HepG2 (cell line): ENCODE measurements at regions not wholly inside any gene's neighbourhood (a gene's known extent, or its start where the extent isn't known, plus 50 kb on each side); places are given as distances from the start of the nearest gene placed in this dataset.

ENCODE experiments used
- ATAC-seq: fragments of 200-7000 bp; cut with Tn5 transposase; 3 replicates; pipeline ENCODE4 v1.9.1; 2020; ENCODE audit warnings: mild to moderate bottlenecking, moderate library complexity
- BruUV-seq: library from RNA; stranded (reverse); fragments of 400-500 nt; replicated peaks from 2 replicates; lab custom pipeline; 2021; lab: Mats Ljungman, UMichigan
- CTCF ChIA-PET: fragments of 300-600 bp; formaldehyde crosslinking; extraction: SDS; loops from one replicate; lab custom pipeline; 2021; ENCODE audit warnings: low total read pairs, inconsistent platforms, low intra/inter-chr PET ratio; lab: Yijun Ruan, JAX
- POLR2A ChIA-PET: fragments of 350-600 bp; sonication (Branson Sonifier 250); formaldehyde crosslinking; loops from one replicate; lab custom pipeline; 2020; ENCODE audit warnings: antibody characterized with exemption, inconsistent platforms; lab: Yijun Ruan, JAX
- DNase-seq: peaks from one replicate; pipeline ENCODE4 v3.0.0-alpha.2; 2015; ENCODE audit warnings: low spot score
- FAIRE-seq: peaks from 3 replicates; lab custom pipeline; 2011; peaks lifted over from hg19 to GRCh38; lab: Jason Lieb, UNC
- H2AFZ ChIP-seq: one replicate; pipeline ENCODE4 v1.6.1; 2011; ENCODE audit warnings: low read length, inconsistent platforms
- H3K27ac ChIP-seq: fragments of 300-600 bp; 3 replicates; pipeline ENCODE4 v1.8.0; 2011; ENCODE audit warnings: mixed run types, mild to moderate bottlenecking, mixed read lengths, low read length, inconsistent platforms; ENCODE audit not compliant: insufficient read depth; ENCODE audit errors: extremely low read length
- H3K27me3 ChIP-seq, 2 experiments: fragments of 200-600 bp in 1 of 2; 2 replicates in 1 of 2; 3 replicates in 1 of 2; pipeline versions ENCODE4 v1.6.0 to v1.8.0; 2011; ENCODE audit warnings: low read length in 2 of 2, mild to moderate bottlenecking in 2 of 2, moderate library complexity in 2 of 2, inconsistent platforms in 1 of 2; ENCODE audit not compliant: insufficient read depth in 2 of 2, control insufficient read depth in 1 of 2
- H3K36me3 ChIP-seq, 2 experiments: fragments of 200-600 bp in 1 of 2; replicated peaks in 1 of 2; 2 replicates in 1 of 2; 3 replicates in 1 of 2; pipeline versions ENCODE4 v1.5.1 to v1.8.0; 2011; ENCODE audit warnings: low read length in 2 of 2, inconsistent platforms in 1 of 2; ENCODE audit not compliant: insufficient read depth in 2 of 2, control insufficient read depth in 1 of 2
- H3K4me1 ChIP-seq: 2 replicates; pipeline ENCODE4 v1.5.1; 2012; ENCODE audit warnings: low read length, inconsistent platforms; ENCODE audit not compliant: insufficient read depth
- H3K4me2 ChIP-seq: 2 replicates; pipeline ENCODE4 v1.6.0; 2011; ENCODE audit warnings: low read depth, low read length, inconsistent platforms
- H3K4me3 ChIP-seq, 3 experiments: fragments of 200-600 bp in 1 of 3; sonication (generic), shearing (Covaris generic) in 1 of 3; replicated peaks in 1 of 3; 2 replicates each; pipeline ENCODE4 v1.5.1; 2011 to 2016; ENCODE audit warnings: low read length in 3 of 3, inconsistent platforms in 2 of 3, low read depth in 2 of 3, mild to moderate bottlenecking in 2 of 3, control low read depth in 1 of 3, mixed read lengths in 1 of 3; ENCODE audit not compliant: insufficient read depth in 1 of 3
- H3K79me2 ChIP-seq: one replicate; pipeline ENCODE4 v1.6.1; 2011; ENCODE audit warnings: low read length, inconsistent platforms; ENCODE audit not compliant: insufficient read depth
- H3K9ac ChIP-seq: 2 replicates; pipeline ENCODE4 v1.6.0; 2011; ENCODE audit warnings: mild to moderate bottlenecking, low read depth, low read length, inconsistent platforms; ENCODE audit not compliant: insufficient read depth
- H3K9me3 ChIP-seq: 2 replicates; pipeline ENCODE4 v1.5.1; 2012; ENCODE audit warnings: mild to moderate bottlenecking, low read length
- H4K20me1 ChIP-seq: 2 replicates; pipeline ENCODE4 v1.6.0; 2011; ENCODE audit warnings: inconsistent platforms, mild to moderate bottlenecking, low read length, moderate library complexity; ENCODE audit not compliant: insufficient read depth
- HOXA3 ChIP-seq: sonication (generic); formaldehyde crosslinking; IDR thresholded peaks from 2 replicates; pipeline ENCODE4 v1.5.0; 2020; ENCODE audit warnings: missing genetic modification reagents
- MATR3 ChIP-seq: sonication (generic); formaldehyde crosslinking; IDR thresholded peaks from 2 replicates; pipeline ENCODE4 v1.4.0; 2020; ENCODE audit warnings: missing genetic modification reagents
- TAF15 ChIP-seq: fragments of 200-400 bp; formaldehyde crosslinking; IDR thresholded peaks from one replicate; pipeline ENCODE4 v1.6.1; 2018; ENCODE audit warnings: mild to moderate bottlenecking, low read depth, low read length; ENCODE audit not compliant: poor library complexity, severe bottlenecking
- ZNF382 ChIP-seq: sonication (generic); formaldehyde crosslinking; IDR thresholded peaks from 2 replicates; pipeline ENCODE4 v1.5.0; 2020; ENCODE audit warnings: missing genetic modification reagents, mild to moderate bottlenecking, borderline replicate concordance
- WGBS: methylation state at CpG from one replicate; pipeline ENCODE4 v1.1.6; 2017; ENCODE audit warnings: low lambda C conversion rate; 5-methylcytosine and 5-hydroxymethylcytosine counted together
- in situ Hi-C: cut with HindIII; loops from 2 replicates; pipeline ENCODE4 v1.10.0; 2017; ENCODE audit warnings: low pct_unique_long_range_greater_than_20kb; ENCODE audit not compliant: extremely low pct_ligation_motif_present
- intact Hi-C: fragments of 100-400 bp; cut with micrococcal nuclease; formaldehyde crosslinking; loops from one replicate; pipeline ENCODE4 v1.10.0; 2022; ENCODE audit not compliant: unreplicated experiment
- TF ChIP-seq, protein P1 (sequence below): sonication (generic); formaldehyde crosslinking; IDR thresholded peaks from 2 replicates; pipeline ENCODE4 v1.4.0; 2020; ENCODE audit warnings: mild to moderate bottlenecking, low read depth, missing genetic modification reagents
- TF ChIP-seq, protein P2 (sequence below): IDR thresholded peaks from 2 replicates; pipeline ENCODE4 v1.6.1; 2016; ENCODE audit warnings: missing biosample characterization, missing genetic modification reagents, low read depth
- TF ChIP-seq, protein P3 (sequence below), 2 experiments: fragments of 450-650 bp in 1 of 2; sonication (generic) in 1 of 2; formaldehyde crosslinking; IDR thresholded peaks; 2 replicates each; pipeline versions ENCODE4 v1.5.0 to v1.8.0; 2020 to 2022; ENCODE audit warnings: mild to moderate bottlenecking in 1 of 2, missing genetic modification reagents in 1 of 2
- TF ChIP-seq, protein P4 (sequence below): sonication (generic); formaldehyde crosslinking; IDR thresholded peaks from 2 replicates; pipeline ENCODE4 v1.4.0; 2020; ENCODE audit warnings: mild to moderate bottlenecking, missing genetic modification reagents
- TF ChIP-seq, protein P5 (sequence below): sonication (generic); formaldehyde crosslinking; IDR thresholded peaks from 2 replicates; pipeline ENCODE4 v1.5.0; 2020; ENCODE audit warnings: missing genetic modification reagents
- TF ChIP-seq, protein P6 (sequence below): sonication (generic); formaldehyde crosslinking; IDR thresholded peaks from 2 replicates; pipeline ENCODE4 v1.4.0; 2020; ENCODE audit warnings: missing genetic modification reagents
- TF ChIP-seq, protein P7 (sequence below): sonication (generic); formaldehyde crosslinking; IDR thresholded peaks from 2 replicates; pipeline ENCODE4 v1.5.1; 2020; ENCODE audit warnings: missing genetic modification reagents, mild to moderate bottlenecking, borderline replicate concordance

DNA sequence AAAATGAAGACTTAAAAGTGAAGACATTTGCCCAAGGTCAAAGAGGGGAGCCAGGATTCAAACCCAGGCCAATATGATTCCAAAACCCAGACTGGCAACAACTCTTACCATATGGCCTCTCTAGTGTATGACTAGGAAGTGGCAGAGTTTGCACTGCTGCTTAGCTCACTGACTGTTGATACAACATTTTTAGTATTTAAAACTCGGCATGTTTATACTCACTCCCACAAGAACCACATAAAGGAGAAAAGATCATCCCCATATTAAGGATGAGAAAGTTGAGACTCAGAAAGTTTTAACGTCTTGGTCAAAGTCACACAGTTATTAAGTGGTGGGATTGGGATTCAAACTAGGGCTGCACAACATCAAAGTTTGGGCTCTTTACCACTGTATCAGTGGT lies 81.7 kb downstream of the CCDC34 start:
- Histone ChIP-seq H3K79me2 (no peaks in the 10 kb centered on the region), H3K4me3 (peak overlapping the region in 1 of 3 experiments; percentile 54; a peak in 1 of 6 replicates), H3K9ac (no peak overlapping the region), H4K20me1 (no peaks in the 10 kb centered on the region), H2AFZ (no peak overlapping the region), H3K27me3 (no peaks in the 10 kb centered on the region; a peak in 1 of 5 replicates), H3K27ac (no peak overlapping the region), H3K4me1 (peaks cover 29% of the 10 kb centered on the region), H3K9me3 (no peaks in the 10 kb centered on the region), H3K4me2 (peak overlapping the region; percentile 74; the same call in 1 of the 2 replicates), H3K36me3 (no peaks in the 10 kb centered on the region)
- BruUV-seq = no TSS peak
- WGBS = 70% methylated on average over 2 of the region's 2 CpGs
- POLR2A ChIA-PET = interaction anchor here (0.6 kb wide), 1 partner anchor 10 kb away, joined by 3 read pairs; no protein-coding TSS in a partner anchor
- CTCF ChIA-PET = no interaction called here
- intact Hi-C loops (no loop called here), in situ Hi-C loops (no loop called here)
- peak; percentile 16 for ATAC-seq
- no peak for DNase-seq
- no peak for FAIRE-seq
- TF ChIP-seq HOXA3 (CRISPR knock-in tag) (no peak), ZNF382 (CRISPR knock-in tag) (no peak), MATR3 (no peak), TAF15 (no peak)
- TF ChIP-seq, protein P1, sequence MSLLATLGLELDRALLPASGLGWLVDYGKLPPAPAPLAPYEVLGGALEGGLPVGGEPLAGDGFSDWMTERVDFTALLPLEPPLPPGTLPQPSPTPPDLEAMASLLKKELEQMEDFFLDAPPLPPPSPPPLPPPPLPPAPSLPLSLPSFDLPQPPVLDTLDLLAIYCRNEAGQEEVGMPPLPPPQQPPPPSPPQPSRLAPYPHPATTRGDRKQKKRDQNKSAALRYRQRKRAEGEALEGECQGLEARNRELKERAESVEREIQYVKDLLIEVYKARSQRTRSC (CRISPR knock-in tag) = no peak
- TF ChIP-seq, protein P2, sequence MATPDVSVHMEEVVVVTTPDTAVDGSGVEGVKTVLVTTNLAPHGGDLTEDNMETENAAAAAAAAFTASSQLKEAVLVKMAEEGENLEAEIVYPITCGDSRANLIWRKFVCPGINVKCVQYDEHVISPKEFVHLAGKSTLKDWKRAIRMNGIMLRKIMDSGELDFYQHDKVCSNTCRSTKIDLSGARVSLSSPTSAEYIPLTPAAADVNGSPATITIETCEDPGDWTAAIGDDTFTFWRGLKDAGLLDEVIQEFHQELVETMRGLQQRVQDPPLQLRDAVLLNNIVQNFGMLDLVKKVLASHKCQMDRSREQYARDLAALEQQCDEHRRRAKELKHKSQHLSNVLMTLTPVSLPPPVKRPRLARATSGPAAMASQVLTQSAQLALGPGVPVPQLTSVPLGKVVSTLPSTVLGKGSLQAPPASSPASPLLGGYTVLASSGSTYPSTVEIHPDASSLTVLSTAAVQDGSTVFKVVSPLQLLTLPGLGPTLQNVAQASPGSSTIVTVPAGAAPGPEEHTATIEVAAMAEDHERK (CRISPR knock-in tag) = no peak
- TF ChIP-seq, protein P3, sequence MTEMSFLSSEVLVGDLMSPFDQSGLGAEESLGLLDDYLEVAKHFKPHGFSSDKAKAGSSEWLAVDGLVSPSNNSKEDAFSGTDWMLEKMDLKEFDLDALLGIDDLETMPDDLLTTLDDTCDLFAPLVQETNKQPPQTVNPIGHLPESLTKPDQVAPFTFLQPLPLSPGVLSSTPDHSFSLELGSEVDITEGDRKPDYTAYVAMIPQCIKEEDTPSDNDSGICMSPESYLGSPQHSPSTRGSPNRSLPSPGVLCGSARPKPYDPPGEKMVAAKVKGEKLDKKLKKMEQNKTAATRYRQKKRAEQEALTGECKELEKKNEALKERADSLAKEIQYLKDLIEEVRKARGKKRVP (CRISPR knock-in tag; IDR thresholded peaks at IDR 0.05) = no peak
- TF ChIP-seq, protein P4, sequence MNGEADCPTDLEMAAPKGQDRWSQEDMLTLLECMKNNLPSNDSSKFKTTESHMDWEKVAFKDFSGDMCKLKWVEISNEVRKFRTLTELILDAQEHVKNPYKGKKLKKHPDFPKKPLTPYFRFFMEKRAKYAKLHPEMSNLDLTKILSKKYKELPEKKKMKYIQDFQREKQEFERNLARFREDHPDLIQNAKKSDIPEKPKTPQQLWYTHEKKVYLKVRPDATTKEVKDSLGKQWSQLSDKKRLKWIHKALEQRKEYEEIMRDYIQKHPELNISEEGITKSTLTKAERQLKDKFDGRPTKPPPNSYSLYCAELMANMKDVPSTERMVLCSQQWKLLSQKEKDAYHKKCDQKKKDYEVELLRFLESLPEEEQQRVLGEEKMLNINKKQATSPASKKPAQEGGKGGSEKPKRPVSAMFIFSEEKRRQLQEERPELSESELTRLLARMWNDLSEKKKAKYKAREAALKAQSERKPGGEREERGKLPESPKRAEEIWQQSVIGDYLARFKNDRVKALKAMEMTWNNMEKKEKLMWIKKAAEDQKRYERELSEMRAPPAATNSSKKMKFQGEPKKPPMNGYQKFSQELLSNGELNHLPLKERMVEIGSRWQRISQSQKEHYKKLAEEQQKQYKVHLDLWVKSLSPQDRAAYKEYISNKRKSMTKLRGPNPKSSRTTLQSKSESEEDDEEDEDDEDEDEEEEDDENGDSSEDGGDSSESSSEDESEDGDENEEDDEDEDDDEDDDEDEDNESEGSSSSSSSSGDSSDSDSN (CRISPR knock-in tag) = no peak
- TF ChIP-seq, protein P5, sequence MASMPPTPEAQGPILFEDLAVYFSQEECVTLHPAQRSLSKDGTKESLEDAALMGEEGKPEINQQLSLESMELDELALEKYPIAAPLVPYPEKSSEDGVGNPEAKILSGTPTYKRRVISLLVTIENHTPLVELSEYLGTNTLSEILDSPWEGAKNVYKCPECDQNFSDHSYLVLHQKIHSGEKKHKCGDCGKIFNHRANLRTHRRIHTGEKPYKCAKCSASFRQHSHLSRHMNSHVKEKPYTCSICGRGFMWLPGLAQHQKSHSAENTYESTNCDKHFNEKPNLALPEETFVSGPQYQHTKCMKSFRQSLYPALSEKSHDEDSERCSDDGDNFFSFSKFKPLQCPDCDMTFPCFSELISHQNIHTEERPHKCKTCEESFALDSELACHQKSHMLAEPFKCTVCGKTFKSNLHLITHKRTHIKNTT = no peak
- TF ChIP-seq, protein P6, sequence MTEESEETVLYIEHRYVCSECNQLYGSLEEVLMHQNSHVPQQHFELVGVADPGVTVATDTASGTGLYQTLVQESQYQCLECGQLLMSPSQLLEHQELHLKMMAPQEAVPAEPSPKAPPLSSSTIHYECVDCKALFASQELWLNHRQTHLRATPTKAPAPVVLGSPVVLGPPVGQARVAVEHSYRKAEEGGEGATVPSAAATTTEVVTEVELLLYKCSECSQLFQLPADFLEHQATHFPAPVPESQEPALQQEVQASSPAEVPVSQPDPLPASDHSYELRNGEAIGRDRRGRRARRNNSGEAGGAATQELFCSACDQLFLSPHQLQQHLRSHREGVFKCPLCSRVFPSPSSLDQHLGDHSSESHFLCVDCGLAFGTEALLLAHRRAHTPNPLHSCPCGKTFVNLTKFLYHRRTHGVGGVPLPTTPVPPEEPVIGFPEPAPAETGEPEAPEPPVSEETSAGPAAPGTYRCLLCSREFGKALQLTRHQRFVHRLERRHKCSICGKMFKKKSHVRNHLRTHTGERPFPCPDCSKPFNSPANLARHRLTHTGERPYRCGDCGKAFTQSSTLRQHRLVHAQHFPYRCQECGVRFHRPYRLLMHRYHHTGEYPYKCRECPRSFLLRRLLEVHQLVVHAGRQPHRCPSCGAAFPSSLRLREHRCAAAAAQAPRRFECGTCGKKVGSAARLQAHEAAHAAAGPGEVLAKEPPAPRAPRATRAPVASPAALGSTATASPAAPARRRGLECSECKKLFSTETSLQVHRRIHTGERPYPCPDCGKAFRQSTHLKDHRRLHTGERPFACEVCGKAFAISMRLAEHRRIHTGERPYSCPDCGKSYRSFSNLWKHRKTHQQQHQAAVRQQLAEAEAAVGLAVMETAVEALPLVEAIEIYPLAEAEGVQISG (CRISPR knock-in tag) = no peak
- TF ChIP-seq, protein P7, sequence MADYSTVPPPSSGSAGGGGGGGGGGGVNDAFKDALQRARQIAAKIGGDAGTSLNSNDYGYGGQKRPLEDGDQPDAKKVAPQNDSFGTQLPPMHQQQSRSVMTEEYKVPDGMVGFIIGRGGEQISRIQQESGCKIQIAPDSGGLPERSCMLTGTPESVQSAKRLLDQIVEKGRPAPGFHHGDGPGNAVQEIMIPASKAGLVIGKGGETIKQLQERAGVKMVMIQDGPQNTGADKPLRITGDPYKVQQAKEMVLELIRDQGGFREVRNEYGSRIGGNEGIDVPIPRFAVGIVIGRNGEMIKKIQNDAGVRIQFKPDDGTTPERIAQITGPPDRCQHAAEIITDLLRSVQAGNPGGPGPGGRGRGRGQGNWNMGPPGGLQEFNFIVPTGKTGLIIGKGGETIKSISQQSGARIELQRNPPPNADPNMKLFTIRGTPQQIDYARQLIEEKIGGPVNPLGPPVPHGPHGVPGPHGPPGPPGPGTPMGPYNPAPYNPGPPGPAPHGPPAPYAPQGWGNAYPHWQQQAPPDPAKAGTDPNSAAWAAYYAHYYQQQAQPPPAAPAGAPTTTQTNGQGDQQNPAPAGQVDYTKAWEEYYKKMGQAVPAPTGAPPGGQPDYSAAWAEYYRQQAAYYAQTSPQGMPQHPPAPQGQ (CRISPR knock-in tag) = no peak
